GM18907 (cell line): ENCODE measurements at regions not wholly inside any gene's neighbourhood (a gene's known extent, or its start where the extent isn't known, plus 50 kb on each side); places are given as distances from the start of the nearest gene placed in this dataset.
"Not testable (repeated sequence)": the region's sequence is repeated elsewhere in the genome, so short reads cannot be mapped to it uniquely, and the experiment has no call there.

Experiments
- ATAC-seq: cut with Tn5 transposase; IDR thresholded peaks from one replicate; pipeline ENCODE4 v1.9.1; 2021; ENCODE audit warnings: mild to moderate bottlenecking, moderate library complexity; ENCODE audit not compliant: unreplicated experiment

- ATAC-seq, result not testable (repeated sequence)
These were observed 137.7 kb upstream of the NEBL start for GRCh38 chr10:21034770-21035169.

- no peak for ATAC-seq
These were observed 137.1 kb upstream of the NEBL start for GRCh38 chr10:21034241-21034640.

GRCh38 chr10:21032587-21033319, 135.6 kb upstream of the NEBL start:
- no peak for ATAC-seq

- ATAC-seq, result no peak
These were observed 134.2 kb upstream of the NEBL start for GRCh38 chr10:21031232-21031795.

GRCh38 chr10:21030091-21030490, 133.0 kb upstream of the NEBL start:
- ATAC-seq, result no peak

- ATAC-seq, result no peak
These were observed 125.7 kb upstream of the NEBL start for GRCh38 chr10:21022821-21023220.

- ATAC-seq, result no peak
These were observed 124.9 kb upstream of the NEBL start for GRCh38 chr10:21021843-21022594.

GRCh38 chr10:21021231-21021630, 124.1 kb upstream of the NEBL start:
- ATAC-seq, result no peak

- ATAC-seq, result peak; percentile 85
These were observed 123.4 kb upstream of the NEBL start for GRCh38 chr10:21020545-21020944.

- ATAC-seq, result no peak
These were observed 122.3 kb upstream of the NEBL start for GRCh38 chr10:21019436-21019835.

- ATAC-seq, result no peak
These were observed 118.7 kb upstream of the NEBL start for GRCh38 chr10:21015851-21016250.

GRCh38 chr10:21014141-21014540, 117.0 kb upstream of the NEBL start:
- no peak for ATAC-seq

- ATAC-seq, result no peak
These were observed 114.4 kb upstream of the NEBL start for GRCh38 chr10:21011433-21012018.

- ATAC-seq, result no peak
These were observed 113.5 kb upstream of the NEBL start for GRCh38 chr10:21010615-21011014.

GRCh38 chr10:21003240-21003822, 106.2 kb upstream of the NEBL start:
- no peak for ATAC-seq

- no peak for ATAC-seq
These were observed 105.2 kb upstream of the NEBL start for GRCh38 chr10:21002091-21002878.

- ATAC-seq, result no peak
These were observed 102.6 kb upstream of the NEBL start for GRCh38 chr10:20999699-21000098.

- ATAC-seq, result no peak
These were observed 100.9 kb upstream of the NEBL start for GRCh38 chr10:20998036-20998435.

- ATAC-seq, result no peak
These were observed 98.2 kb upstream of the NEBL start for GRCh38 chr10:20995123-20995987.
